GM12873 (cell line): ENCODE measurements at regions not wholly inside any gene's neighbourhood (a gene's known extent, or its start where the extent isn't known, plus 50 kb on each side); places are given as distances from the start of the nearest gene placed in this dataset.

Experiments
- TF ChIP-seq, protein P1 (sequence below): IDR thresholded peaks from 2 replicates; pipeline ENCODE4 v1.5.1; 2012; ENCODE audit warnings: low read depth, mild to moderate bottlenecking, moderate library complexity, low read length, control low read depth; ENCODE audit not compliant: insufficient read depth; ENCODE audit errors: missing control alignments

DNA sequence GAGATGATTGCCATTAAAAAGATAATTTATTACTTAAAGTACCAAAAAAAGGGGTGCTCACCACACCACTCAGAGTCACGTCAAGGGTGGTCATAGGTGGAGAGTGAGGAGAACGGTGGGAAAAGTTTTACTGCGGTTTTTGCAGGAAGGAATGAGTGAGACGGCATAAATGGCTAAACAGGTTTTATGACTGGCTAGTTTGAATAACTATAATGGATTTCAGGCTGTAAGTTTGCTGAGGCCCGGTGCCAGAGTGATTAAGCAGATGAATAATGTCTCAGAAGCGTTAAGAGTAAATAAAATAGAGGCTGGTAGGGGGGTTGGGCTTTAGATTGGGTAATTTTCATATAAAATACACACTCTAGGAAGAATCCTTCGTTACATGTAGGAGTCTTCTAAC lies 1337.8 kb downstream of the AMY1C start:
- TF ChIP-seq, protein P1, sequence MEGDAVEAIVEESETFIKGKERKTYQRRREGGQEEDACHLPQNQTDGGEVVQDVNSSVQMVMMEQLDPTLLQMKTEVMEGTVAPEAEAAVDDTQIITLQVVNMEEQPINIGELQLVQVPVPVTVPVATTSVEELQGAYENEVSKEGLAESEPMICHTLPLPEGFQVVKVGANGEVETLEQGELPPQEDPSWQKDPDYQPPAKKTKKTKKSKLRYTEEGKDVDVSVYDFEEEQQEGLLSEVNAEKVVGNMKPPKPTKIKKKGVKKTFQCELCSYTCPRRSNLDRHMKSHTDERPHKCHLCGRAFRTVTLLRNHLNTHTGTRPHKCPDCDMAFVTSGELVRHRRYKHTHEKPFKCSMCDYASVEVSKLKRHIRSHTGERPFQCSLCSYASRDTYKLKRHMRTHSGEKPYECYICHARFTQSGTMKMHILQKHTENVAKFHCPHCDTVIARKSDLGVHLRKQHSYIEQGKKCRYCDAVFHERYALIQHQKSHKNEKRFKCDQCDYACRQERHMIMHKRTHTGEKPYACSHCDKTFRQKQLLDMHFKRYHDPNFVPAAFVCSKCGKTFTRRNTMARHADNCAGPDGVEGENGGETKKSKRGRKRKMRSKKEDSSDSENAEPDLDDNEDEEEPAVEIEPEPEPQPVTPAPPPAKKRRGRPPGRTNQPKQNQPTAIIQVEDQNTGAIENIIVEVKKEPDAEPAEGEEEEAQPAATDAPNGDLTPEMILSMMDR = no peak

DNA sequence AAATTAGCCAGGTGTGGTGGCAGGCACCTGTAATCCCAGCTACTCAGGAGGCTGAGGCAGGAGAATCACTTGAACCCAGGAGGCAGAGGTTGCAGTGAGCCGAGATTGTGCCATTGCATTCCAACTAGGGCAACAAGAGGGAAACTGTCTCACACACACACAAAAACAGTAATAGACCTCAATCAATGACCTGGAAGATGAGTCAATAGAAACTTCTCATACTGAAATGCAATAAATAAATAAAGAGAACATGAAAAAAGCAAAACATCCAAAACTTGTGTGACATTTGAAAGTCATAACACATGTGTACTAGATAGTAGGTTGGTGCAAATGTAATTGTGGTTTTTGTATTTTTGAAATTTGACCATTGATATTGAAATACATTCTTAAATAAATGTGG lies 1338.5 kb downstream of the AMY1C start:
- TF ChIP-seq, protein P1 = no peak

DNA sequence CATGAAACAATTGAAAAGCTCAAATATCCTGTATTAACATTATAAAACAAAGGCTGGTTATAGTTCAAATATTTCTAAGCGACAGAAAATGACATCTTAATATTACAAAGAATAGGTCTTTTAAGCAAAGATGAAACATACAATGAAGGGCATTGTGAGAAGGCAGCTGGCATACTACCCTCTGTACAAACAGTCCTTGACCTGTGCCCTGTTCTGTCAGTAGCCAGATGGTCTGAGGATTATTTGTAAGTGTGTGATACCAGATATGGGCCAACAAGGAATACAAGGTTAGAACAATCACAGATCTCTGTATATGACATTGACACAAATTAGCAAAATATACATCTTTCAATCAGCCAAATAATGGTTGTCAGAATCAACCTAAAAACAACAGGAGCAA lies 1350.4 kb downstream of the AMY1C start:
- TF ChIP-seq, protein P1 = no peak

DNA sequence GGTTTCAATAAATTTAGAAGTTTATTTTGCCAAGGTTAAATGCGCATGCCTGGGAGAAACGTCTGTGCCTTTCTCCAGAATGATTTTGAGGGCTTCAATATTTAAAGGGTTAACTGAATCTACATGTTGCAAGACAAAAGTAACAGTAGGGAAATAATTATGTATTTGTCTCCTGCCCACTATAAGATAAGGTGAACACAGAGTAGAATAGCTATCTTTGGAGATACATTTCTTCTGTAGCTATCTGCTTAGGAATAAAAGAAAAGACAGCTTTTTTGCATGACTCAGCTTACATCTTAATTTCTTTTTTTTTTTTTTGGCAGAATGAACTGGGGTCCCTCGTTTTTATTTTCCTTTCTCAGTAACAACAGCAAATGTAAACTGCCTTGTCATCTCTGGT lies 1351.6 kb downstream of the AMY1C start:
- TF ChIP-seq, protein P1 = no peak

DNA sequence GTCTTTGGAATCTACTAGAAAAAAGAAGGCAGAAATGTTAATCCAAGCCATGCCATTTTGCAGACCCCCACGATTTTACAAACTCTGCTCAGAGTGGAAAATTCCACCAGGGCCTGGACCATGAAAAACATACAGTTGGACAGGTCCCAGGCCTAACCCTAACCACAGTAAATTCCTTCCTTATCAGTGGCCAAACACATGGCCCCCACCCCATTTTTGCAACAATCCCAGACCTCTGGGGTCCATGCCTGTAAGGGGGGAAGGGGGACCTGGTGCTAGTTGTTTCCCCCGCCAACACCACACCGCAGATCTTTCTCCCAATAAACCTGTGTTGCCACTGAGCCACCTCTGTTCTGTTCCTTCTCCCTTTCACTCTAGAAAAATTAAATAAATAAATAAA lies 1352.7 kb downstream of the AMY1C start:
- TF ChIP-seq, protein P1 = no peak

DNA sequence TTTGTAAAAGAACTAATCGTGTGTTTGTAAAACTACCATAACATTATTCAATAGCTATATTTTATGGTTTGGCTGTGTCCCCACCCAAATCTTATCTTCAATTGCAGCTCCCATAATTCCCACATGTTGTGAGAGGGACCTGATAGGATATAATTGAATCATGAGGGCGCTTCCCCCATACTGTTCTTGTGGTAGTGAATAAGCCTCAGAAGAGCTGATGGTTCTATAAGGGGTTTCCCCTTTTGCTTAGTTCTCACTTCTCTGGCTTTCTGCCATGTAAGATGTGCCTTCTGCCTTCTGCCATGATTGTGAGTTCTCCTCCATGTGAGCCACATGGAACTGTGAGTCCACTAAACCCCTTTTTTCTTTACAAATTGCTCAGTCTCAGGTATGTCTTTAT lies 1372.3 kb downstream of the AMY1C start:
- TF ChIP-seq, protein P1 = no peak

DNA sequence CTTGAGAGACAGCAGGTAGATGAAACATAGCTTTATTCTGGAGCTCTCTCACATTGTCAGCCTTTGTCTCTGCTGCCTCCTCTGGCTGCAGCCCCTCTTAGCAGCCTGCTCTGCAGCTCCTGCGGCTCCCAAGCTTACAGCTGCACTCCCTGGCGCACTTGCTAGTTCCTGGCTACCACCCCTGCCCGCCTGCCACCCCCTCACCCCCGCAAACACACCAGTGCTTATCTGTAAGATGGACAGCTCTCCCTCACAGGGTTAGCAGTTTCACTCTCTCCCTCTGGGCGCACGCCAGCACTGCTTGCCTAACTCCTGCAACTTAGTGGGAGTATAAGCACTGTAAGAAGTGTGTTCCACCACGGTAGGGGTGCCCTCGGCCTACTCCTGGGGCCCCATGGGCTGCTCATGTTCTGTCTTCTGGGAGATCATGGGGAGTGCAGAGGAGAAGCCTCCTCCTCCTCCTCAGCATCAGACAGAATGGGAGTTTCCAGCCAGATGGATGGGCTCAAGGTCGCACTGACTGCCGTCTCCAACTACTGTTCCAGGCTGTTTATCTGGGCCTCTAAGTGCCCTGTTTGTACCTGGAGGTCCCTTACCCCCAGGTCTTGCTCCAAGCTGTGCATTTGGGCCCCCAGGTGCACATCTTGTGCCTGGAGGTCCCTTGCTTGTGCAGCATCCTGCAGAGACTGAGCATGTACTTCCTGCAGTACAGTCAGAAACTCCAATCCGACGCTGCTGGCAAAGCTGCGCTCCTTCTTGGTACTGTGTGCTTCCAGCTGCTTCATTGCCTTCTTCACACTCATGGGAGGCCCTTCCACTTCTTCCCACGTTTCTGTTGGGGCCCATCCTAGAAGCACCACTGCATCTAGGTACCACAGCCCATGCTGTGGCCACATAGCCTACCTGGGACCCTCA lies 1388.1 kb downstream of the AMY1C start:
- TF ChIP-seq, protein P1 = peak; percentile 51
